ENCODE measurements at regions not wholly inside any gene's neighbourhood (a gene's known extent, or its start where the extent isn't known, plus 50 kb on each side); places are given as distances from the start of the nearest gene placed in this dataset.

GRCh38 chr12:25377469-25378177 lies 126.9 kb upstream of the KRAS start:
- TF ChIP-seq CTCF (IDR thresholded peaks at IDR 0.05; ENCODE audit: low read length) (no peak), EZH2phosphoT487 (IDR thresholded peaks at IDR 0.05; ENCODE audit: low read length) (no peak), EZH2 (optimal IDR thresholded peaks at IDR 0.05; ENCODE audit: low read depth, low read length) (no peak)

Data from MM.1S (cell line).